GM21529 (cell line): ENCODE measurements at regions not wholly inside any gene's neighbourhood (a gene's known extent, or its start where the extent isn't known, plus 50 kb on each side); places are given as distances from the start of the nearest gene placed in this dataset.

ENCODE experiments used
- ATAC-seq: cut with Tn5 transposase; IDR thresholded peaks from one replicate; pipeline ENCODE4 v1.9.1; 2021; ENCODE audit not compliant: unreplicated experiment

DNA sequence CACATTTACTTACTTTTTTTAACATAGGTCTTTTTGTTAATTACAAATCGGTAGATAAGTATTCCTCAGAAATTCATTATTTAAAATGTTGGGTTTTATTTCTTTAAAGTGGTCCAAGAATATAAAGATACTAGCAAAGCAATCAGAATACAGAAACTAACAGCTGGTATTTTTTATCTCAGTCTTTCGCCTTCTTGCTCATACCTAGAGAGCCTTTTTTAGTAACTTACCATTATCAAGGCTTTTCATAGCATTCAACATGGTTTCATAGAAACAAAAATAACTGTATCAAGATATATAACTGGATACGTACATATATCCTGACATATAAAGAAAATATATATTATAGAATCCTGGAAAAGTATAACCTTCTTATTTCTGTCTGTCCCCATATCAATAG is 227.8 kb upstream of the MIR17HG start:
- peak; percentile 60 for ATAC-seq

DNA sequence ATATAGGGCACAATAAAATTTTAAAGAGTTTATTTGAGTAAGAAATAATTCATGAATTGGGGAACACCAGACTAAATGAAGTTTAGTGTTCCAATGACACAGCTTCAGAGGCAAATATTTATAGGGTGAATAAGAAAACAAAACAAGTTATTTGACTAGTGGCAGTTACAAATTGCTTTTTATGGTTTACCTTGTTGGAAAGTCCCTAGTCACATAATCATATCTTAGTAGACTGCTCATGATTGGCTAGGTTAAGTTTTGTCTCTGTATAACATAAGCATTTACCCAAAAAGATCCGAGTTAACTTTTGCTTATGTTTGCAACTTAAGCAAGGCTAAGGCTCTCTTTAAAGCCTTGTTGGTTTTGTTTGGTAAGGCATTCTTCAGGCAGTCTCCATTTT is 224.7 kb upstream of the MIR17HG start:
- ATAC-seq: no peak

DNA sequence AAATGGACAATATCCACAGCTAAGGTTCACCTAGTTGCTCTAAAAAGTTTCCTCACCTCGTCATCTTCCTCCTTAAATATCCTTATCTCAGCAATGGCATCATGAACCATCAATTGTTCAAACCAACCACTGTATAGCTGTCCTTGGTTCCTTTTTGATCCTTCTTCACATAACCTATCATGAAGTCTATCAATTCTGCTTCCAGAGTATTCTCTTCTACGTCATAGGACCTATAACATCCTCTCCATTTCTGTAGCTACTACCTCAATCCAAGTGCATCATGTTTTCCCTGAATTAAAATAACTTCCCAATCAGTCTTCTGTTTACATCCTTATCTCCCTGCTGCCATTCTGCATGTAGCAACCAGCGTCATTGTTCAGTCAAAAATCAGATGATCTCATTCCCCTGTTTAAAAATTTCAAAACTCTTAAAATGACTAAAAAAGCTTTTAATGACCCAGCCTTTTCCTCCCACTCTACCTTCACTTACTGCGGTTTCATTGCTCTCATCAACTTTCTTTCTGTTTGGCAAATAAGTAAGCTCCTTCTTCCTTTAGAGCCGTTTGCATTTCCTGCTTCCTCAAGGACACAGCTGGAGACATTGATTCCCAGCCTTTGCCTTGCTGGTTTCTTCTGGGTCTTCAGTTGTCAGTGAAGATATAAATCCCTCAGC is 223.9 kb upstream of the MIR17HG start:
- ATAC-seq: no peak

DNA sequence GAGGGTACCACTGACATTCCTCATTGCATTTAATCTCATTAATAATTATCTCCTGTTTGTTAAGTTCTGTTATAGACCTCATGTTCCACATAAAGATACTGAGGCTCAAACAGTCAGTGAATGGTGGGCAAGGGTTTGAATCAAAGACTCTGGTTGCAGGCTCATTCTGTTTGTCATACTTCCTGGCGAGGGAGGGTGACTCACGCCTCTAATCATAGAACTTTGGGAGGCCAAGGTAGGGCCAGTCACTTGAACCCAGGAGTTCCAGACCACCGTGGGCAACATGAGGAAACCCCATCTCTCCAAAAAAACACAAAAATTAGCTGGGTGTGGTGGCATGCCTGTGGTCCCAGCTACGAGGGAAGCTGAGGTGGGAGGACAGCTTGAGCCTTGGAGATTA is 220.7 kb upstream of the MIR17HG start:
- no peak for ATAC-seq

DNA sequence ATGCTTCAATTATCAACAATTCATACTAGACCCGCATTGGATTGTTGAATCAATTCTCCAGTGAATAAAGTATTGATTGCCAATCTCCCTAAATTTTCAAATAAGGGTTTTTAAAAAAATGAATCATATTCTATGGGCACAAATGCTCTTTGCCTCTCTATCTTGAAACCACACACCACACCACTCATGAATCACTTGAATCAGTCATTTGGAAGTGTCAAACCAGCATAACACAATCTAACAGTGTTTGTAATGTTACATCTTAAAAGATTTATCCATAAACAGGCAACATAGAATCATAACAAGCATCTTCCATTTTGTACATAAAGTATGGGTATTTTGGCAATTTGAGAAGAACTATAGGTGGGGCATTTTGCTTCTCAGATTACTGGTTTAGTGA is 219.5 kb upstream of the MIR17HG start:
- ATAC-seq: no peak

DNA sequence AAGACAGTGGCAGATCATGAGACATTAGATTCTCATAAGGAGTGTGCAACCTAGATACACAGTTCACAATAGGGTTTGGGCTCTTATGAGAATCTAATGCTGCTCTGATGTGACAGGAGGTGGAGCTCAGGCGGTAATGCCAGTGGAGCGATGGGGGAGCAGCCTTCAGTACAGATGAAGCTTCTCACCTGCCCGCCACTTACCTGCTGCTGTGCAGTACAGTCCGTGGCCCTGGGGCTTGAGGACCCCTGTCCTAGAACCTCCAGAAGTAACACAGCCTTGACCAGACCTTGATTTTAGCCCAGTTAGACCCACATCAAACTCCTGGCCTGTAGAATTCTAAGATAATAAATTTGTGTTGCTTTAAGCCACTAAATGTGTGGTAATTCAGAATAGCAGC is 215.1 kb upstream of the MIR17HG start:
- no peak for ATAC-seq

DNA sequence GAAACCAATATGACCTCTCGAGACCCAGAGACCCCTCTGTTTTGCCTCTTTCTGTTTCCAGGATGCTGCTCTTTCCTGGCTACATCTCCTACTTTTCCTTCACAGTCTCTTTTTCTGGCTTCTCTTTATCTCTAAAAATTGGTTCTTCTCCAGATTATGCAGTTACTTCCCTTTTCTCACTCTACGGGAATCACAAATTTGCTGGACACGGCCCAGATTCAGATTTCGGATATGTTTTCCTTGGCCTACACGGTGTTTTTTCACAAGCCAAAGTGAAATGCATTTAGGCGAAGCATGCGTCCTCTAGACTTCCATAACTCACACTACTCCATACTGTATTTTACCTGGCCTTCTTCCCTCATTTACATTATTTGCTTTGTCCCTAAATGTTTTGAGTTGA is 214.7 kb upstream of the MIR17HG start:
- ATAC-seq: no peak

DNA sequence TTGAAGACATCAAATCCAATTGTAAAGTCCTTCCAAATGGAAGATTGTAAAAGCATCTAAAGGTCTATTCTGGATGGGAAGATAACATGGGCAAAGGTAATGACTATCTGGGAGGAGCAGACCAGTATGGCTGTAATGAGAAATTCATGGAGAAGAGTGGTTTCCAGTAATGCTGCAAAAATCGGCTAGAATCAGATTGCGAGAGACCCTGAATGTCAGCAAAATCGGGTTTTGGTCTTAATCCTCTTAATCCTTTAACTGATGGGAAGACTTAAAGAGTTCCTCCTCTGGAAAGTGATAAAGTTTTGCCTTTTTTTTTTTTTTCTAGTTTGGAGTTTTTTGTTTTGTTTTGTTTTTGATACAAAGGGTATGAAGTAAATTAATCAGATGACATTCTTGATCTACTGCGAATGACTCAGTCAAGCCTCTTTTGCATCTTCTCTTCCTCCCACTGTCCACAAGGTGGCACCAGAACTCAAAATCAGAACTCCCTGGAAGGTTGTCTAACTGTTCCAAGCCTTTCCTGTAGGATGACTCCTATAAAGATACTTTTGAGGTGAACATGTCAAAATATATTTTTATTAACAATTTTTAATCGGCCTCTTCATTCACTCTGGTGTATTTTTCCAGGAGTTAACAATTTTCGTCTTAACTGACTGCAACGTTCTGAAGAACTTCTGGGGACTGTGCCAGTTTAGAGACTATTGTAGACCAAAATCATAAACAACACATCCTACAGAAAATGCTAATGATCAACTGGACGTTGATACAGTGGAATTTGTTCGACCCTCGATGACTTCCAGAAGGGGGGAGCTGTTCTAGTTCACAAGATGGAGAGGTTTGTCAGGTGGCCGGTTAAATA is 213.3 kb upstream of the MIR17HG start:
- peak; percentile 87 for ATAC-seq

DNA sequence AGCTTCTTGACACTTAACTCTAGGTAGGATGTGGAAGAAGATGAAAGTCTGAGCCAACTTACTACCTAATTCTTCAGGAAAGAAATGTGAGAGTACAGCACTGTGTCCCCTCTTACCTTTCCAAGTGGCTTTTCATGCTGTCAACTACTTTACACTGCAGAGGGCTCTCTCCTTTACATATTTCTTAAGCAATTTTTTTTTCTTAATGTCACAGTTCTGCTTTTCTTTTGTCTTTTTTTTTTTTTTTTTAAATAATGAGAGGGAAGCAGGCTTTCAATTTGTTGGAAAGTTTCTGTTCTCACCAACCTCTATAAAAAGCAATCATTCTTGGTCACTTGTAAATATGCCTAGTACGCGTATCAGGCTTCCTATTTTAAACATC is 212.7 kb upstream of the MIR17HG start:
- ATAC-seq: no peak

DNA sequence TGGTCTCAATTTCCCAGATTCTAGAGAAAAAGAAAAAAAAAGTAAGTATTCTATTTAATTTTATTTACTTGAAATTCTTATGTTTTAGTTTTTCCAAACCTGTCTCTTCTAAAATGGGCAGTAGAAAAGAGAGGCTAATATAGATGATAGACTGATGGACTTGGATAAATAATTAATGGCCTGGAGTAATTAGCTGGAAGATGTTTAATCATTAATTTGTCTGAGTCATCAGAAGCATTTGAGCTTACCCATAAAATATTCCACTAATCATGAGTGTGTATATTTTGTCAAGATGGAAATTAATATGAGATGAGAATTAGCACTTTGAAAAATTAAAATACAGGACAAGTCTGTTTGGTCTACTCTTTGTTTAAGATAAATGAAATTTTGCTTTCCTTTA is 212.1 kb upstream of the MIR17HG start:
- no peak for ATAC-seq

DNA sequence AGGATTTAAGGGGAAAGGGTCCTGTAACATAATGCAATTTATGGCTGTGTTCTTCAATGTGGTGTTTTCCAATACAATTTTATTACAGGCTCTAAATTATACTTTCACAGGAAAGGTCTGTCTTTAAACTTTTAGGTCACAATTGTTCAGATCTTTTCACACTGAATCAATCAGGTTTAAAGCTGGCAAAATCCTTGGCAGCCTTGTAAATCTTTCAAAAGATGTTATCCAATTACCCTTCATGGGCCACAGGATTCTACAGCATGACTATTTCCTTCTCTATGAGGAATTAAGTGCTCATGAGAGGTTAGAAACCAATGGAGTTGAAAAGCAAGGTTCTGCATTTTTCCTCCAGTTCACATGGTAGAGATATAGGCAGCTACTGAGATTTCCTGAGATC is 211.5 kb upstream of the MIR17HG start:
- ATAC-seq: no peak

DNA sequence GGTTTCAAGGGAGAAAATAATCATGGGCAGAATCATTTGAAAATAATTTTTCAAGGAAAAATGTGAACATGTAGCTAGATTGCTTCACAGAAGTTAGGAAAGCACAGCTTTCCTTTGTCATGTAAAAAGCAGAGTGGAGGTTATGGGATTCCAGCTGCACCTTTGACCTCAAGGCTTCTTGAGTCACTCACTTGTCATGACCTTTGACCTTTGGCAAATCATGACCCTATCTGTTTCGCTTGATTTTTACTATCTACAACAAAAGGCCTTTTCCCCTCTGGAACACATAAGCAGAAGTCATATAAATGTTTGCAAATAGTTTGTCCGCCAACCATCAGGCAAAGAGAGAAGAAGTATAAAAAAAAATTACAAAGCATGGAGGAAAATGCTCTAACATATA is 210.7 kb upstream of the MIR17HG start:
- no peak for ATAC-seq

DNA sequence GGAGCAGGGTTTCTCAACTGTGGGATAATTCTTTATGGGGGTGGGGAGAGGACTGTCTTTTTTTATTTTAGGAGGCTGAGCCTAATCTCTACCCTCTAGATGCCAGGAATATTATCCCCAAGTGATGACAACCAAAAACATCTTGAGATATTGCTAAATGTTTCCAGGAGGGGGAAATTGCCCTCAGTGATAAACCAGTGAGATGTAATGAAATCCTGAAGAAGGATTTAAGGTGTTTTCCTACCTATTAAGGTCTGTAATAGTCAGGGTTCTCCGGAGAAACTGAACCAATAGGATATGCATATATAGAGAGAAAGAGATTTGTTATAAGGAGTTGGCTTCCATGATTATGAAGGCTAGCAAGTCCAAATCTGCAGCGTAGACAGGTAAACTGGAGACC is 208.3 kb upstream of the MIR17HG start:
- no peak for ATAC-seq

DNA sequence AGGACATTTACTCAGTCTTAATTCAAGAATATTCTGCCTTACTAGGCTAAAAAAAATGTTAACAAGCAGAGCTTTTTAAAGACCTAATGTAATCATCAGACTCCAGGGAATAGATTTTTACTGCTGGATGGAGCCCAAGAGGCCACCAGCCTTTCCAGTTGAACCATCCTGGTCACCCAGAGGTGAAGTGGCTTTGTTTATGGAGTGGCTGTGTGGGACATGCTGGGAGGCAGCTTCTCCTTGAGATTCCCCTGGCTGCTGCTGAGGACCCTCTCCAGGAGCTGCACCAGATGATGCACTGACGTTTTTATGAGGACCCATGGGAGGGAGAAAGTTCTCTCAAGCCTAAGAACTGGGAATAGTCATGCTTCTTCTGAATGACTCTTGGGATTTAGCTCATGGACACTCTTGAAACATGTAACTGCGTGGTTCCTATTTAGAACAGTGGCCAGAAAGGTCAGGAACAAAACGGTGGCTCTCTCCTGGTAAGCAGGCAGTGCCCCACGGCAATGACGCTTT is 205.9 kb upstream of the MIR17HG start:
- no peak for ATAC-seq

DNA sequence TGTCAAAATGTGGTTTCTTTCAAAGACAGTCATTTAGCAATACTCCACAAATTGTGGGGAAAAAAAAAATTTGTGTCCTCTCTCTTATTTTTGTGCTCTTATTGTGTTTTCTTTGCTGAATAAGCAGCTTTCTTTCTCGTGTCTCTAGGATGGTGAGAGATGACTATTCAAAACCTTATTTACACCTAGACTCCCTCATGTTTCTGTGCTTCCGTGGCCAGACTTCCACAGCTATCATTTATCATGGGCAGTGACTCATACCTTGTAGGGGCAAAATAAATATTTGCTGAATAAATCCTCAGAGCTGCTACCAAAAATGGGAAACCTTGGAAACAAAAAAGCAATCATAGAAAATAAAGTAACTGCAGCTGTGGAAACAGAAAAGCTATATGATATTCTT is 204.9 kb upstream of the MIR17HG start:
- ATAC-seq: no peak

DNA sequence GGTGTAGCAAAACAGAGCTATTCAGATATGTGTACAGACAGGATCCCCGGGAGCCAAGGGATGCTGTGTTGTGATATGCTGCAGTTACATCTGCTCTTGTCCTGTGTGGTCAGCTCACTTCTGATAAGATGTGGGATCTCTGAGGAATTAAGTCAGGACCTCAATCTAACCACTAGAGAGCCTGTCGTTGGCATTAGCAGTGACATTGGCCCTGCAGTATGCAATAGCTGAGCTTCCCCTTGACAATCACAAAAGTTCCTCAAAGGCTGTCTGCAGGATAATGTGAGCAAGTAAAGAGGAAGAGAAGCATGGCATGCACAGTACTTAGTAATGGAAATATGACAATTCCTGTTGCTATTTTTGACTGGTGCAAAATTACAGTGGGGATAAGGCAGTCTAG is 203.4 kb upstream of the MIR17HG start:
- no peak for ATAC-seq

DNA sequence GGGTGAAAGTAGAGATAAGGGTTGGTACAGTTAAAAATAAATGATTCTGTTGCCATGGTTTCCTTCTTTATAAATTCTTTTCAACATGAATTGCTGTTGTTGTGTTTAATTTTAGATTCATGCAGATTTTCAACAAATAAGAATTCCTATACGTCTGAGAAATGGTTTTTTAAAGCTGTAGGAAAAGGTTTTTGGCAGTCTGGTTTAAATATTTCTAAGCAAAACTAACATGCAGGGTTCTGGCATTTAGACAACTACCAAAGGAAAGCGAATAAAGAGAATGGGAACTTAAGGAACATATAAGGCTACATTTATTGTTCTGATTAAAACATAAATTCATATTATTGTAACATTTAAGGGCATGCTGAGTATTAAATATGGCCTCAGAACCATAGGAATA is 203.0 kb upstream of the MIR17HG start:
- no peak for ATAC-seq

DNA sequence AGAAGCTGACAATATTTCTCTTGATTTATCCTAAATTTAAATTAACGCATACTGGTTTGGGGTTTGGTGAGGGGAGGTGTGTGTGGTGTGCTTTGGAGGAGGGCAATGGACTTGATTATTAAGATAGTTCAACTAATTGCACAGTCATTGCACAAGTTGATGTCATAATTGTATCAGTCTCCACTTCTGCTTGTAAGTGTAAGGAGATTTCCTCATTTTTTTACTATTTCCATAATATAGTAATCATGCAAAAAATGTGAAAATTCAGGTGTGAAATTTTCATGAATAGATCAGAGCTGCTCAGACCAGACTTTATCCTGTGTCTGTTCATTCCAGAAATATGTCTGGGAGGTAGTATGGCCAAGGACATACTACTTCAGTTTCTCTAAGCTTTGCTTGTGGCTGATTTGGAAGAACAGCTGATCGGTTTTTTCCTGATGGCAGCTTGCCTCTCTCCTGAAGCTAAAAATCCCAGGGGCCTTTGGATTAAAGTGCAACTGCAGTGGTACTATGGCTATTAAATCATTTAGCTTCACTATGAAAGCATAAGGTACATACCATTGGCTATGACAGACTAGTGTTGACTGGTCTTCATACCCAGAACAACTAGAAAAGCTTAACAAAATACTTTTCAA is 201.8 kb upstream of the MIR17HG start:
- ATAC-seq: no peak

DNA sequence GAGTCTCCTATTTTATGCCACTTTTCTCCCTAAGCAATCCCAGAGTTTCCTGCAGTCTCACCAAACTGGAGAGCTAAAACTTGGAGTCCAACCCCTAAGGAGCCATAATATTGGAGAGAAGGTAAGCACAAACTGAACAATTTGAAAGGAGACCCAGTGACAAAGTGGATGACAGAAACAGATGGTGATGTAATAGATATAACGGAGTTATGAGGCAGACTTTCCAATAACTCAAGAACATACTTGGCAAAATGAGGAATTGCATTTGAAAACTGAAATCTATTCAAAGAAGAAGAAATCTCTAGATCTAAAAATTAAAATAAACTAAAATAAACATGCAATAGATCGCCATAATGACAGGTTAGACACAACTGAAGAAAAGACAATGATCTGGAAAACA is 200.9 kb upstream of the MIR17HG start:
- no peak for ATAC-seq

DNA sequence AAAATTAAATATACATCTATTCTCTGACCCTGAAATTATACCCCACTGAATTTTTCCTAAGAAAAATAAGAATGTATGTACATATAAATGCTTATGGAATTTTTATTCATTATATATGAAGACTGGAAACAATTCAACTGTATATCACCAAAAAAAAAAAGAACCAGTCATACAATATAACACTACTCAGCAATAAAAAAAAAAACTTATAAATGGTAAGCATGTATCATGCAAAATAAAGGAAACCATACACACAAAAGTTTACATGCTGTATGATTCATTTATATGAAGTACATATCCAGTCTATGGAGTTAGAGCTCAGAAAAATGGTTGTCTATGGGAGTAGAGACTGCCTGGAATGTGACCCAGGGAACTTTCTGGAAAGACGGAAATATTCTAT is 199.4 kb upstream of the MIR17HG start:
- ATAC-seq: no peak

DNA sequence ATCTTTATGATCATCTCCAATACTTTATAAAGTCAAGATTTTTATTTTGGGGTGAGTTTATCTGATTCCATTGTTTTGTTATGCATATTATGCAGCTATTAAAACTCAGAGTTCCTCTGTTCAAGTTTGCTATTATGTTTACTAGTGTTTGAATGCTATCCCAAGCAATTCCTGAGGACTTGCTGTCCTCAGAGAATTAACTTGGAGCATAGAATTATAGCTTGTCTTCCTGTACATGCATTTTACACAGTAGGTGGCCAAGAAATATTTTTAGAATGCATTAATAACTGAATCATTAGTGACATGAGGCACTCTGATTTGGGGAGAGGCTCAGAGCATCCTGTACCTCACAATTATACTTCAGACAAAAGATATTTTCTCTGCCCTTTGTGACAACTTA is 195.6 kb upstream of the MIR17HG start:
- ATAC-seq: no peak

DNA sequence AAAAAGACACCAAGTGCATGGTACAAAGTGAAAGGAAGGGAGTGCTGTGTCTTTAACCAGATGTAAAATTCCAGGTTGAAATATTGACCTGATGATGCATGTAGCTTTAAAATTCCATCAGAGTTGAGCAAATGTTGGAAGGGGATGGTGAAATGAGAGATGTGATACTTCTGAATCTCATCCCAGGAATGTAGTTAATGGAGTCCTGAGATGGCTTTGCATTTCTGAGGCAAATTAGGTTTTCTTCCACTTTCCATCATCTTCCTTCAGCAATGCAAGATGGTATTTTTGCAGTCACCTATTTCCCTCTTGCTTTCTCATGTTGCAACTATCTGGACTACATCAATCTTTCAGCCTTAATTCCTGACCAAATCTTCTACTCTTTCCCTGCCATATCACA is 194.1 kb upstream of the MIR17HG start:
- no peak for ATAC-seq
